ENCODE measurements at regions not wholly inside any gene's neighbourhood (a gene's known extent, or its start where the extent isn't known, plus 50 kb on each side); places are given as distances from the start of the nearest gene placed in this dataset.

DNA sequence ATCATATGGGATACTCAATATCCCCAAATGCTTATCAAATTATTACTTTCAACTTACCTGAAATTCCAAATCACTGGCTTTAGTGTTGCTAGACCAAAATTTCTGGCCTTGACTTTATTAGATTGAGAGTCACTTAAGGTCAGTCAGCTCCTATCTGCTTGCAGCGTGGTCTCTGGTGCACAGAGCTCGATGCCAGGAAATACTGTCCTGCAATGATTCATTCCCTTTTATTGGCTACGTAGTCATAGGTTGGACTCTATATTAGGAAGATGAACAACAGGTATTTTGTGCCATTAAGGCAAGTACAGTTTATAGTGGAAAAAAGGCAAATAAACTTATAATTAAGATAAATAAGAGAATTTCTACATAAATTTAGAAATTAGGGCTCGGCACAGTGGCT is 378.6 kb upstream of the MCTP2 start:
- Histone ChIP-seq H3K4me1 (no peaks in the 10 kb centered on the region), H3K27me3 (no peaks in the 10 kb centered on the region), H3K9me3 (no peaks in the 10 kb centered on the region), H3K27ac (no peak overlapping the region), H3K4me3 (no peak overlapping the region), H3K36me3 (ENCODE audit: low read depth, missing control alignments) (no peaks in the 10 kb centered on the region)
- intact Hi-C loops (cut with DNase I; ENCODE audit: low total_unique reads), result no loop called here
- 79 to 86% methylated on average over 4 of the region's 4 CpGs for WGBS, 2 donors
- TF ChIP-seq, protein P1, sequence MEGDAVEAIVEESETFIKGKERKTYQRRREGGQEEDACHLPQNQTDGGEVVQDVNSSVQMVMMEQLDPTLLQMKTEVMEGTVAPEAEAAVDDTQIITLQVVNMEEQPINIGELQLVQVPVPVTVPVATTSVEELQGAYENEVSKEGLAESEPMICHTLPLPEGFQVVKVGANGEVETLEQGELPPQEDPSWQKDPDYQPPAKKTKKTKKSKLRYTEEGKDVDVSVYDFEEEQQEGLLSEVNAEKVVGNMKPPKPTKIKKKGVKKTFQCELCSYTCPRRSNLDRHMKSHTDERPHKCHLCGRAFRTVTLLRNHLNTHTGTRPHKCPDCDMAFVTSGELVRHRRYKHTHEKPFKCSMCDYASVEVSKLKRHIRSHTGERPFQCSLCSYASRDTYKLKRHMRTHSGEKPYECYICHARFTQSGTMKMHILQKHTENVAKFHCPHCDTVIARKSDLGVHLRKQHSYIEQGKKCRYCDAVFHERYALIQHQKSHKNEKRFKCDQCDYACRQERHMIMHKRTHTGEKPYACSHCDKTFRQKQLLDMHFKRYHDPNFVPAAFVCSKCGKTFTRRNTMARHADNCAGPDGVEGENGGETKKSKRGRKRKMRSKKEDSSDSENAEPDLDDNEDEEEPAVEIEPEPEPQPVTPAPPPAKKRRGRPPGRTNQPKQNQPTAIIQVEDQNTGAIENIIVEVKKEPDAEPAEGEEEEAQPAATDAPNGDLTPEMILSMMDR (IDR thresholded peaks at IDR 0.05), result no peak
- no peak for TF ChIP-seq POLR2A (IDR thresholded peaks at IDR 0.05)
- DNase-seq, result no peak

DNA sequence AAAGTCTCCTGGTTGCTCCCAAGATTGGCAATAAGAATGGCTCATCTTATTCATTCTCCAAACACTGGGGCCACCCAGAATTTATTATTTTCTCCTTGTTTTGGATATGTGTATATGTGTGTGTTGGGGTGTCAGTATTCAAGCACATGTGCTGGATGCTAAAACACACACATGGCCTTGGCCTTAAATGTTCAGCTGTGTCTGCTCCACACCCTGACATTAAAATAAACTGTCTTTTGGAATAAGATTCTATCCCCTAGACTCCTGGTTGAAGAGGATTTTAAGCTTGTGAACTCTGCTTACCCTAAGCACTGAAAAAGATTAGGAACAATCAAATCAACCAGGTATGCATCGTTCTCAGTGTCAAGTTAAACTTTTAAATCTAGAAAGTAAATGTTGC is 382.9 kb upstream of the MCTP2 start:
- intact Hi-C loops (cut with DNase I; ENCODE audit: low total_unique reads), result no loop called here
- DNase-seq, result no peak
- no peak for TF ChIP-seq POLR2A (IDR thresholded peaks at IDR 0.05)
- TF ChIP-seq, protein P1 (IDR thresholded peaks at IDR 0.05), result no peak
- Histone ChIP-seq H3K4me3 (no peak overlapping the region), H3K4me1 (no peaks in the 10 kb centered on the region), H3K27ac (no peak overlapping the region), H3K36me3 (ENCODE audit: low read depth, missing control alignments) (no peaks in the 10 kb centered on the region), H3K27me3 (no peaks in the 10 kb centered on the region), H3K9me3 (no peaks in the 10 kb centered on the region)
- WGBS, 2 donors, result 44 to 55% methylated on average over 1 of the region's 1 CpG

DNA sequence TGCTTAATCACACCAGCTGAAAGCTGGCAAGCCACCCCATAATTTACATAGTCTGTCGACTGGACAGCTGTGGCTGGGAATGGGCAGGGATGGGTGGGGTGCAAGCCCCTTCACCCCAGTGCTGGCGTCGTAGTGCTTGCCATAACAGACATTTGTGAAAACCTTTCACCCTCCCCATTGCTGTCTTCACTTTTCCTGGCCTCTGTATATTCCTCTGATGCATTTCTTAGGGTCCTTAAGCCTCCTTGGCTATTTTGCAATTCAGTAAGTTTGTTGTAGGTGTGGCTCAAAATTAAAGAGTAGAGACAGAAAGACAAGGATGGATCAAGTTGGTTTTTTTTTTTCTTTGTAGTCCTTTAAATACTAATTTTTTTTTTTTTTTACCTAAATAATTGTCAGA is 383.3 kb upstream of the MCTP2 start:
- intact Hi-C loops (cut with DNase I; ENCODE audit: low total_unique reads), result no loop called here
- H3K27ac ChIP-seq, result no peak overlapping the region
- no peaks in the 10 kb centered on the region for H3K27me3 ChIP-seq
- no peaks in the 10 kb centered on the region for H3K4me1 ChIP-seq
- no peak for TF ChIP-seq POLR2A (IDR thresholded peaks at IDR 0.05)
- TF ChIP-seq, protein P1 (IDR thresholded peaks at IDR 0.05), result no peak
- no peaks in the 10 kb centered on the region for H3K36me3 ChIP-seq (ENCODE audit: low read depth, missing control alignments)
- H3K9me3 ChIP-seq, result no peaks in the 10 kb centered on the region
- WGBS, 2 donors, result 37 to 63% methylated on average over 3 of the region's 3 CpGs
- DNase-seq, result no peak
- H3K4me3 ChIP-seq, result no peak overlapping the region

DNA sequence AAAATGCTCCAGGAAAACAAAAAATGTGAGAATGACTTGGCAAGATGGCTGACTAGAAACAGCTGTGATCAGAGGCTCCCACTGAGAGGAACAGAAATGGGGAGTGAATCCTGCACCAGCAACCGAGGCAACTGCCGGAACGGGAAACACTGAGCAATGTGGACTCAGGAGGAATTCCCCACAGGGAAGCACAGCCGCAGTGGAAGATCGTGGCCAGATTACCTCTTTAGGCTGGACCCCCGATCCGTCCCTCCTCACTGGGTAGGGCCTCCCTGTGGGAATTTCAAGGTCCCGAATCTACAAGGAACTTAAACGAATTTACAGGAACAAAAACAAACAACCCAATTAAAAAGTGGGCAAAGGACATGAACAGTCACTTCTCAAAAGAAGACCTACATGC is 385.2 kb upstream of the MCTP2 start:
- Histone ChIP-seq H3K27ac (no peak overlapping the region), H3K36me3 (ENCODE audit: low read depth, missing control alignments) (no peaks in the 10 kb centered on the region), H3K4me3 (no peak overlapping the region), H3K27me3 (no peaks in the 10 kb centered on the region), H3K4me1 (no peaks in the 10 kb centered on the region), H3K9me3 (no peaks in the 10 kb centered on the region)
- 82 to 89% methylated on average over 9 of the region's 9 CpGs for WGBS, 2 donors
- no peak for TF ChIP-seq POLR2A (IDR thresholded peaks at IDR 0.05)
- TF ChIP-seq, protein P1 (IDR thresholded peaks at IDR 0.05), result no peak
- intact Hi-C loops (cut with DNase I; ENCODE audit: low total_unique reads), result no loop called here
- DNase-seq, result no peak

DNA sequence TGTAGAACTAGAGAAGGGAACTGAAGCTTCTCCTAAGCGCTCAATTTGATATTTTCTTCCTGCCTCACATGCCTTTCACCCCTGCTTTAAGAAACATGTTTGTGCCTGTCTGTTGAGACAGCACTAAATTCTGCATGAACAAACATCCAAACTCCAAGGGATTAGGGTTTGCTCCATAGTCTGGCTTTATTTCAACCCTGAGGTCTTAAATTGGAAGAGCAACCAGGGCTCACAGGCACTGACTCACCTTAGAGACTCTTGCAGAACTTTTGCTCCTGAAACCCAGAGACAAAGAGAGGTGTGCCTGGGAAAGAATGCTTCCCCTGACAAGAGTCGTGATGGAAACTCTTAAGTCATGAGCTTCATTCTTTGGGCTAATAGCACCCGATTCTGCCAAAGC is 393.9 kb upstream of the MCTP2 start:
- Histone ChIP-seq H3K36me3 (ENCODE audit: low read depth, missing control alignments) (no peaks in the 10 kb centered on the region), H3K27me3 (no peaks in the 10 kb centered on the region), H3K4me1 (no peaks in the 10 kb centered on the region), H3K27ac (no peak overlapping the region), H3K9me3 (no peaks in the 10 kb centered on the region), H3K4me3 (no peak overlapping the region)
- intact Hi-C loops (cut with DNase I; ENCODE audit: low total_unique reads), result no loop called here
- no peak for DNase-seq
- WGBS, 2 donors, result 89 to 91% methylated on average over 3 of the region's 3 CpGs
- TF ChIP-seq POLR2A (IDR thresholded peaks at IDR 0.05), result no peak
- TF ChIP-seq, protein P1 (IDR thresholded peaks at IDR 0.05), result no peak

Data from testis (tissue), 2 donors.